ENCODE measurements at regions not wholly inside any gene's neighbourhood (a gene's known extent, or its start where the extent isn't known, plus 50 kb on each side); places are given as distances from the start of the nearest gene placed in this dataset.

DNA sequence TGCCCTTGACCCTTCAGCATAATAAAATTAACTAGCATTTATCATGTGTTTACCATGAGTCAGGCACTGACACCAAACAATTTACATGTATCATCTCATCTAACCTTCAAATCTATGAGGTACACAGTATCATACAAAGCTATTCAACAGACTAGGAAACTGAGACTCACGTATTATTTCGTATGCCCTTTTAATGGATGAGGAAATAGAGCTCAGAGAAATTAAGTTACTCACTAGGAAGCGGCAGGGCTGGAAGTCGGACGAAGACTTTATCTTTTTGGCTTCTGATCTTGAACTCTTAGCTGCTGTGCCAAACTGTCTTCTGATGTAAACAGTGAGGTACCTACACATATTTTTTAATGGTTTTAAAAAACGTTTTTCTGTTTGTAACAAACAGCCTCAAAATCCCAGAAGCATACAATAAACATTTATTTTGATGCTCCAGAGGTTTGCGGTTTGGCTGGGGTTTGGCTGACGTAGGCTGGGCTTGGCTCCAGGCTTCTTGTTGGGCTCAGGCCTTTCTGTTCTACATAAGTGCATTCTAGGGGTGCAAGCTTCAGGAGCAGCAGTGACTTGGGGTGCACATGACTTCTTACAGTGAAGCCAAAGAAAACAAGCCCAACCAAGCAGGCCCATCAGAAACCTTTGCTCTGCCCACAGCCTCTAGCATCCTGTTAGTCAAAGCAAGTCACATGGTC is 184.7 kb downstream of the TBX5 start:
- no peak overlapping the region for H2AFZ ChIP-seq (ENCODE audit: low read depth, low read length)
- H3K9me3 ChIP-seq (ENCODE audit: low read length), result no peaks in the 10 kb centered on the region
- H3K36me3 ChIP-seq (ENCODE audit: insufficient read depth, low read length), result no peaks in the 10 kb centered on the region
- no peaks in the 10 kb centered on the region for H3K9me2 ChIP-seq (ENCODE audit: insufficient read depth, low read length)
- H3F3A ChIP-seq (ENCODE audit: insufficient read depth, low read length, poor library complexity, severe bottlenecking), result no peaks in the 10 kb centered on the region
- no peak overlapping the region for H3K4me3 ChIP-seq (ENCODE audit: low read length)
- no peaks in the 10 kb centered on the region for H4K20me1 ChIP-seq (ENCODE audit: insufficient read depth)
- no peak overlapping the region for H3K4me2 ChIP-seq (ENCODE audit: low read length)
- no peaks in the 10 kb centered on the region for H3K79me2 ChIP-seq (replicated peaks; ENCODE audit: insufficient read depth, low read length)
- H3K27ac ChIP-seq (ENCODE audit: low read length), result no peak overlapping the region
- TF ChIP-seq REST (IDR thresholded peaks at IDR 0.05; ENCODE audit: borderline replicate concordance), result no peak
- no peaks in the 10 kb centered on the region for H3K27me3 ChIP-seq (ENCODE audit: insufficient read depth, low read depth, low read length)
- no peak overlapping the region for H3K9ac ChIP-seq (ENCODE audit: low read length)

GRCh38 chr12:114220311-114220710 is 185.6 kb downstream of the TBX5 start:
- H3F3A ChIP-seq (ENCODE audit: insufficient read depth, low read length, poor library complexity, severe bottlenecking), result no peaks in the 10 kb centered on the region
- no peaks in the 10 kb centered on the region for H3K9me3 ChIP-seq (ENCODE audit: low read length)
- H3K27ac ChIP-seq (ENCODE audit: low read length), result no peak overlapping the region
- no peaks in the 10 kb centered on the region for H3K36me3 ChIP-seq (ENCODE audit: insufficient read depth, low read length)
- no peaks in the 10 kb centered on the region for H3K9me2 ChIP-seq (ENCODE audit: insufficient read depth, low read length)
- TF ChIP-seq, protein P1, sequence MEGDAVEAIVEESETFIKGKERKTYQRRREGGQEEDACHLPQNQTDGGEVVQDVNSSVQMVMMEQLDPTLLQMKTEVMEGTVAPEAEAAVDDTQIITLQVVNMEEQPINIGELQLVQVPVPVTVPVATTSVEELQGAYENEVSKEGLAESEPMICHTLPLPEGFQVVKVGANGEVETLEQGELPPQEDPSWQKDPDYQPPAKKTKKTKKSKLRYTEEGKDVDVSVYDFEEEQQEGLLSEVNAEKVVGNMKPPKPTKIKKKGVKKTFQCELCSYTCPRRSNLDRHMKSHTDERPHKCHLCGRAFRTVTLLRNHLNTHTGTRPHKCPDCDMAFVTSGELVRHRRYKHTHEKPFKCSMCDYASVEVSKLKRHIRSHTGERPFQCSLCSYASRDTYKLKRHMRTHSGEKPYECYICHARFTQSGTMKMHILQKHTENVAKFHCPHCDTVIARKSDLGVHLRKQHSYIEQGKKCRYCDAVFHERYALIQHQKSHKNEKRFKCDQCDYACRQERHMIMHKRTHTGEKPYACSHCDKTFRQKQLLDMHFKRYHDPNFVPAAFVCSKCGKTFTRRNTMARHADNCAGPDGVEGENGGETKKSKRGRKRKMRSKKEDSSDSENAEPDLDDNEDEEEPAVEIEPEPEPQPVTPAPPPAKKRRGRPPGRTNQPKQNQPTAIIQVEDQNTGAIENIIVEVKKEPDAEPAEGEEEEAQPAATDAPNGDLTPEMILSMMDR (IDR thresholded peaks at IDR 0.05; ENCODE audit: poor library complexity, severe bottlenecking), result no peak
- TF ChIP-seq MXI1 (conservative IDR thresholded peaks at IDR 0.05; ENCODE audit: poor library complexity, severe bottlenecking) (no peak), SMC3 (conservative IDR thresholded peaks at IDR 0.05; ENCODE audit: poor library complexity) (no peak), EZH2 (IDR thresholded peaks at IDR 0.05; ENCODE audit: borderline replicate concordance, insufficient read depth, low read length, poor library complexity, severe bottlenecking) (no peak), POLR2AphosphoS5 (IDR thresholded peaks at IDR 0.05) (no peak), RAD21 (conservative IDR thresholded peaks at IDR 0.05) (no peak), TAF1 (IDR thresholded peaks at IDR 0.05; ENCODE audit: low read depth) (no peak), REST (IDR thresholded peaks at IDR 0.05; ENCODE audit: borderline replicate concordance) (no peak), EP300 (conservative IDR thresholded peaks at IDR 0.05; ENCODE audit: poor library complexity, severe bottlenecking) (no peak)
- no peak overlapping the region for H2AFZ ChIP-seq (ENCODE audit: low read depth, low read length)
- H3K27me3 ChIP-seq (ENCODE audit: insufficient read depth, low read depth, low read length), result no peaks in the 10 kb centered on the region
- H3K9ac ChIP-seq (ENCODE audit: low read length), result no peak overlapping the region
- no peaks in the 10 kb centered on the region for H4K20me1 ChIP-seq (ENCODE audit: insufficient read depth)
- H3K79me2 ChIP-seq (replicated peaks; ENCODE audit: insufficient read depth, low read length), result no peaks in the 10 kb centered on the region
- H3K4me2 ChIP-seq (ENCODE audit: low read length), result no peak overlapping the region
- no peak overlapping the region for H3K4me3 ChIP-seq (ENCODE audit: low read length)

All from neural cell (in vitro differentiated cells).